OCI-LY7 (cell line): ENCODE measurements at regions not wholly inside any gene's neighbourhood (a gene's known extent, or its start where the extent isn't known, plus 50 kb on each side); places are given as distances from the start of the nearest gene placed in this dataset.

Experiments
- CTCF ChIP-seq: fragments of 200-600 bp; sonication (generic); conservative IDR thresholded peaks from 2 replicates; pipeline ENCODE4 v1.5.1; 2014; ENCODE audit warnings: mild to moderate bottlenecking, antibody characterized with exemption, low read length, moderate library complexity, mixed read lengths
- EZH2phosphoT487 ChIP-seq: fragments of 200-600 bp; sonication (generic); IDR thresholded peaks from 2 replicates; pipeline ENCODE4 v1.6.1; 2018; ENCODE audit warnings: low read depth, borderline replicate concordance, mild to moderate bottlenecking, mixed run types, antibody characterized with exemption, low read length, moderate library complexity, mixed read lengths

GRCh38 chr5:161098516-161098915 is 246.5 kb upstream of the ATP10B start:
- no peak for TF ChIP-seq CTCF
- no peak for TF ChIP-seq EZH2phosphoT487
